PC-3 (cell line): ENCODE measurements at regions not wholly inside any gene's neighbourhood (a gene's known extent, or its start where the extent isn't known, plus 50 kb on each side); places are given as distances from the start of the nearest gene placed in this dataset.

ENCODE experiments used
- EZH2 ChIP-seq: fragments of 300-600 bp; sonication (generic); IDR thresholded peaks from one replicate; pipeline ENCODE4 v1.6.1; 2017; ENCODE audit warnings: antibody characterized with exemption, mild to moderate bottlenecking, low read length; ENCODE audit not compliant: unreplicated experiment
- EZH2phosphoT487 ChIP-seq: fragments of 300-600 bp; sonication (generic); IDR thresholded peaks from 2 replicates; pipeline ENCODE4 v1.6.1; 2018; ENCODE audit warnings: mild to moderate bottlenecking, antibody characterized with exemption, low read length, borderline replicate concordance
- TF ChIP-seq, protein P1 (sequence below): fragments of 300-600 bp; sonication (generic); conservative IDR thresholded peaks from 2 replicates; pipeline ENCODE4 v1.5.1; 2017; ENCODE audit warnings: antibody characterized with exemption, low read depth, mild to moderate bottlenecking, low read length

GRCh38 chr5:51027271-51027670, 356.0 kb upstream of the ISL1 start:
- TF ChIP-seq, protein P1, sequence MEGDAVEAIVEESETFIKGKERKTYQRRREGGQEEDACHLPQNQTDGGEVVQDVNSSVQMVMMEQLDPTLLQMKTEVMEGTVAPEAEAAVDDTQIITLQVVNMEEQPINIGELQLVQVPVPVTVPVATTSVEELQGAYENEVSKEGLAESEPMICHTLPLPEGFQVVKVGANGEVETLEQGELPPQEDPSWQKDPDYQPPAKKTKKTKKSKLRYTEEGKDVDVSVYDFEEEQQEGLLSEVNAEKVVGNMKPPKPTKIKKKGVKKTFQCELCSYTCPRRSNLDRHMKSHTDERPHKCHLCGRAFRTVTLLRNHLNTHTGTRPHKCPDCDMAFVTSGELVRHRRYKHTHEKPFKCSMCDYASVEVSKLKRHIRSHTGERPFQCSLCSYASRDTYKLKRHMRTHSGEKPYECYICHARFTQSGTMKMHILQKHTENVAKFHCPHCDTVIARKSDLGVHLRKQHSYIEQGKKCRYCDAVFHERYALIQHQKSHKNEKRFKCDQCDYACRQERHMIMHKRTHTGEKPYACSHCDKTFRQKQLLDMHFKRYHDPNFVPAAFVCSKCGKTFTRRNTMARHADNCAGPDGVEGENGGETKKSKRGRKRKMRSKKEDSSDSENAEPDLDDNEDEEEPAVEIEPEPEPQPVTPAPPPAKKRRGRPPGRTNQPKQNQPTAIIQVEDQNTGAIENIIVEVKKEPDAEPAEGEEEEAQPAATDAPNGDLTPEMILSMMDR: no peak
- TF ChIP-seq EZH2phosphoT487: no peak
- no peak for TF ChIP-seq EZH2
